HCEC 1CT (cell line): ENCODE measurements at regions not wholly inside any gene's neighbourhood (a gene's known extent, or its start where the extent isn't known, plus 50 kb on each side); places are given as distances from the start of the nearest gene placed in this dataset.
"Not testable (repeated sequence)": the region's sequence is repeated elsewhere in the genome, so short reads cannot be mapped to it uniquely, and the experiment has no call there.

Experiments used
- DNase-seq: peaks from one replicate; pipeline ENCODE4 v3.0.0-alpha.2; 2017

- DNase-seq: not testable (repeated sequence)
These were observed 69.9 kb downstream of the ALG1L2 start for GRCh38 chr3:130151555-130151954.

- not testable (repeated sequence) for DNase-seq
These were observed 71.6 kb downstream of the ALG1L2 start for GRCh38 chr3:130153247-130153646.

- not testable (repeated sequence) for DNase-seq
These were observed 73.8 kb downstream of the ALG1L2 start for GRCh38 chr3:130155464-130155863.

GRCh38 chr3:130166856-130167255 lies 85.2 kb downstream of the ALG1L2 start:
- not testable (repeated sequence) for DNase-seq

- DNase-seq: not testable (repeated sequence)
These were observed 93.6 kb downstream of the ALG1L2 start for GRCh38 chr3:130175195-130175594.

GRCh38 chr3:130176476-130177256 lies 95.0 kb downstream of the ALG1L2 start:
- DNase-seq: not testable (repeated sequence)

GRCh38 chr3:130178835-130179234 lies 97.2 kb downstream of the ALG1L2 start:
- DNase-seq: not testable (repeated sequence)

- DNase-seq: not testable (repeated sequence)
These were observed 97.8 kb downstream of the ALG1L2 start for GRCh38 chr3:130179353-130179970.

GRCh38 chr3:130182475-130182874 lies 100.8 kb downstream of the ALG1L2 start:
- not testable (repeated sequence) for DNase-seq

GRCh38 chr3:130183689-130184088 lies 102.1 kb downstream of the ALG1L2 start:
- not testable (repeated sequence) for DNase-seq

- DNase-seq: not testable (repeated sequence)
These were observed 102.8 kb downstream of the ALG1L2 start for GRCh38 chr3:130184152-130185024.

GRCh38 chr3:130201272-130201671 lies 119.6 kb downstream of the ALG1L2 start:
- not testable (repeated sequence) for DNase-seq

GRCh38 chr3:130203633-130204032 lies 122.0 kb downstream of the ALG1L2 start:
- not testable (repeated sequence) for DNase-seq

- no peak for DNase-seq
These were observed 117.9 kb upstream of the COL6A5 start for GRCh38 chr3:130227540-130227939.

- DNase-seq: no peak
These were observed 102.5 kb upstream of the COL6A5 start for GRCh38 chr3:130242850-130243569.

- no peak for DNase-seq
These were observed 101.7 kb upstream of the COL6A5 start for GRCh38 chr3:130243808-130244207.

- DNase-seq: no peak
These were observed 94.5 kb upstream of the COL6A5 start for GRCh38 chr3:130250982-130251381.

GRCh38 chr3:130255442-130255841 lies 90.0 kb upstream of the COL6A5 start:
- no peak for DNase-seq

GRCh38 chr3:130256821-130257340 lies 88.6 kb upstream of the COL6A5 start:
- no peak for DNase-seq

GRCh38 chr3:130258532-130258952 lies 86.9 kb upstream of the COL6A5 start:
- peak; percentile 2 for DNase-seq

- DNase-seq: no peak
These were observed 86.2 kb upstream of the COL6A5 start for GRCh38 chr3:130259166-130259874.

GRCh38 chr3:130260918-130261317 lies 84.6 kb upstream of the COL6A5 start:
- DNase-seq: no peak
